ENCODE measurements at regions not wholly inside any gene's neighbourhood (a gene's known extent, or its start where the extent isn't known, plus 50 kb on each side); places are given as distances from the start of the nearest gene placed in this dataset.

DNA sequence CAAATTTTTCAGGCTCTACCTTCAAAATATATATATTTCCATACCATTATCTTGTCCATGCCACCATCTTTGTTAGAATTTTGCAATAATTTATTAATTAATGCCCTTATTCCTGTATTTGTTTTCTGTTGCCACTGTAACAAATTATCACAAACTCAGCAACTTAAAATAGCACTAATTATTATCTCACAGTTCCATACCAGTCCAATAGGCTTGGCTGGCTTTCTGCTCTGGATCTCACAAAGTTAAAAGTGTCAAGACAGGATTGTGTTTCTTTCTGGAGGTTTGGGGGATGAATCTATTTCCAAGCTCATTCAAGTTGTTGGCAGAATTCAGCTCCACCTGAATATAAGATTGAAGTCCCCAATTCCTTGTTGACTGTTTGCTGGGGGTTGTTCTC, 58.6 kb upstream of the SLC38A4 start:
- DNase-seq, result no peak

DNA sequence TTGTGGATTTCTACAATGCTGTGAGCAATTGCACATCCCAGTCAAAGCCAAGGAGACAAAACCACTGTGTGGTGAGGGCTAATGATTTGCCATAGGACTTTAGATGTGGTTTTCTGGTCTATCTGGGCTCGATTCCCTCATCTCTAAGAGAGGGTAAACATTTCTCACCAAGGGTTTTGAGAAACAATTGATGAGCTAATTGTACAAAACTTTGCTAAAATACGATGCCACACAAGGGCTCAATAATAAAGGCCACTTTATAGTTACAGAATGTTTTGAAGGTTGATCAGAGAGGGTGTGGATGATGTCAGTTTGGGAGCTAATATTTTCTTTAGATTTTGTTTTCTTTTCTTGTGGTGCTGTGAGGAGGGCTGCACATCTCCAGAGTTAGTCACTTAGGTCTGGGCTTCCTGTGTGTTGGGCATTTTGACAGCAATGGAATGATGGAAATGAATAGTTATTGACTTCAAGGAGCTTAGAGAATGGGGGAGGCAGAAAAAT, 60.8 kb upstream of the SLC38A4 start:
- DNase-seq, result peak; percentile 79

DNA sequence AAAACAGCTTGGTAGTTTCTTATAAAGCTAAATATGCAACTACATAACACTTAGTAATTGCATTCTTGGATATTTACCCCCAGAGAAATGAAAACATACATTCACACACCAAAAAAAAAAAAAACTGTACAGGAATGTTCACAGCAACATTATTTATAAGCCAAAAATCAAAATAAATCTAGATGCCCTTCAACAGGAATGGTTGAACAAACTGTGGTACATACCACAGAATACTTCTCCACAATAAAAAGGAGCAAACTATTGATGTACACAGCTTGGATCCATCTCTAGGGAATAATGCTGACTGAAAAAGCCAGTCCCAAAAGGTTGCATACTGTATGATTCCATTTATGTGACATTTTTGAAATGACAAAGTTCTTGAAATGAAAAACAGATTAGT, 62.1 kb upstream of the SLC38A4 start:
- DNase-seq, result no peak

DNA sequence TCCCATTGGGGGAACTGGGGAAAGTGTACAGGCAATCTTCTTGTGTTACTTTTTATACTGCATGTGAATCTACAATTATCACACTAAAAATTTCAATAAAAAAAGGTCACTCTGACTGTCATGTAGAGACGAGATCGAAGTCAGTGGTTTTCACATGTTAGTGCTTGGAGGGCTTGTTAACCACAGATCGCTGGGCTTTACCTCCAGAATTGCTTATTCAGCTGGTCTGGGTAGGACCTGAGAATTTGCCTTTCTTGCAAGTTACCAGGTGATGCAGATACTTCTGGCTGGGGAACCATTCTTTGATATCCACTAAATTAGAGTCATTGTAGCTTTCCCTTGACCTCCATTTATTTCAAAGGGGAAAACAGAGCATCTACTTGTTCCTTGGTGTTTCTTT, 62.8 kb upstream of the SLC38A4 start:
- DNase-seq, result no peak

DNA sequence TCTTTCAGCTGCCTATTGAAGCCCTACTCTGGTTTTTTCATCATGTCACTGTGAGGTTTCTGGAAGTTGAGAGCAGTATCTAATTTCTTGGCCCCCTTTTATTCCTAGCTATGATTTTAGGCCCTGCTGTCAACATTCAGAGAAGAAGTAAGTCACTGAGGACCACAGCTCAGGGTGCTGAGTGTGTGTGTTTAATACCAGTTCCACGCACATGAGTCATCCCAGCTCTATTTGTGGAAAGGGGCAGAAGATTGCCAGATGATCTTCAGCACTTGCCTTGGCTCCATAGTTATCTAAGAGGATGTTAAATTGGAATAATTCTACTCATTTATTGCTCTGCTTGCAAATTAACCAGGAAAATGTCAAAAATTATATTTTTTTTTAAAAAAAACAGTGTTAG, 65.5 kb upstream of the SLC38A4 start:
- DNase-seq, result no peak

DNA sequence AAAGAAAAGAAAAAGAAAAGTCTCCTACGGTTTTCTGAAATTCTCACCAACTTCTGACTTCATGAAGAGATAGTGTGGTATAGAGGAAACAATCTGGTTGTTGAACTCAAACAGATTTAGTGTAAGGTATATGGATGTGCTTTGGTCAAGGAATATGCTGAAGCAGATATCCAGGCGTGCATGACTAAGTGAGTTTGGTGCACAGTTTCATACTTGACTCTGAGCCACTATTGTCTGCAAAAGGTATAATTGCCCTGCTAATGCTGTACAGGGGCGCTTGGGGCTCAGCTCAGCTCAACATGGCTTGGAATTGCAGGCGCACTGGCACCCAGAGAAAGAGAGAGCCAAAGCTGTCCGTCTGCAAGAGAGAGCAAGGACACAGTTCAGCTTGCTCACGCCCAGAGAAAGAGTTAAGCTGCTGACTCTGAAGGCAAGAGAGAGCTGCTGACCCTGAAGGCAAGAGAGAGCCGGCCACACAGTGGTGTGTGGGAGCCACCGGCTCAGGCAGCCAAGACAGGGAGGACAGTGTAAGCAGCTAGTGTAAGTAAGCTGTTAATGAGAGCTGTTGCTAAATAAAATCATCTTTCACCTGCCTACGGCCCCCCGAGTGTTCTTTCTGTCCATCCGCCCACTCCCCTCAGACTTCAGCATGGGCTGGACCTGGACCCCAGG, 66.4 kb upstream of the SLC38A4 start:
- DNase-seq, result no peak

DNA sequence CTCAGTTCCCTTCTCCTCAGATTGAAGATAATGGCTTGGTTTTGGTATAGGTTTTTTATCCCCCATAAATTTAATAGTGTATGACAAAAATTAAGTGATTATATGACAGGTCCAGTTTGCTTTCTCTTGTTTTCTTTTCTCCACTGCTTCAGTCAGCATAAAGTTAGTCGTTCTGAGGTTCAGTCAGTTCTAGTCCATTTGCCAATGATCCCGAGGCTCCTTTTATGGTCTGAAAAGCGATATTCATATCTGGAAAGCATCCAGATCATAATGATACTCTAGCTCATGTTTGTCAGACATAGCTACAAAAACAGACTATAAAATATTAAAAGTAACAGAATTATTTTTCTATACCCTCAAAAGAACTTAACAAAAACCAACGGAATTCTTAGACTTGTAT, 67.1 kb upstream of the SLC38A4 start:
- no peak for DNase-seq

DNA sequence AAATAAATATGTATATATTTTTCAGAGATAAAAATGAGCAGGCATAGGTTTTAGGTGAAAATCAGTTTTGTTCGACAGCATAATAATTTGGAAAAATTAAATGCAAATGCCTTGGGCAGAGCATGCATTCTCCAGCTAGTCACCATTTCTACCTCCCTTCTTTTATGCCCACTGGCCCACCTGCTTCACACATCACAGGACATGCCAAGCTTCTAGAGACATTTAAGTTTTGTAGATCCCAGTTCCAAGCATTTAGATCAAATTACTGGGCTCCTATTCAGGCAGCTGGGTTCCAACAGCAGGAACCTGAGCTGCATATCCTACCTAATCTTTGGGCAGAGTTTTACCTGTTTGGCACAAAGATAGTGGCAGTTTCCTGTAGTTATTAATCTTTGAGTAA, 67.6 kb upstream of the SLC38A4 start:
- no peak for DNase-seq

DNA sequence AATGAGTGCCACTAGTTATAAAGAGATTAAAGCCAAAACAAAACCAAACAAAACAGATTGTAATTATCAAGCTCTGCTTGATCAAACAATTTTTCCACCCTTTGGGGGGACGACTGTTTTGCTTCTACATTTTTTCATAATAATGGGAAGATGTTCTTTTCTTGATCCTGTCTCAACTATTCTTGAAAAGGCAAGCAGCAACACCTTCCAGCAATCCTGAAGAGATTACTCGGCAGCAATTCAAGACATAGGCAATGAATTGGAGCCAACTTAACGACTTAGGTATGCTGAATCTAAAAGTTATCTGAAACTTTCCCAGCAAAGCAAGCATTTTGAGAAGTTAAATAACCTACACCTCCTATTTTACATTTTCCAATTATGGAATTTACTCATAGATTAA, 69.9 kb upstream of the SLC38A4 start:
- no peak for DNase-seq

DNA sequence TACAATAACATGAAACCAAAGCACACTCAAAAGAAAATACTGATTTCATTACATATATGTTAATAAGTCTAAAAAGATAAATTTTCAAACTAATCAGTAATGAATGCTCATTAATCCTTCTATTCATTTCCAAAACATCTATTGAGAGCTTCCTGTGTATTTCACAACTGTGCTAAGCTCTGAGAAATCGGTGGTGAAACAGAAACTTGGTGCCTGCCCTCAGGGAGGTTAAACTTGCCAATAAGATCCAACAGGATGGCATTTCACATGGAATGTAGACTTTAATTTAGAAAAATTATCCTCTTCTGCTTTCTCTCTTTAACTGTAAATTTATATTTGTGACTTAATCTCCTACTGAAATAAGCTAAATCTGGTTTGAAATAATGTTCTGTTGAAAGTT, 70.9 kb upstream of the SLC38A4 start:
- DNase-seq, result no peak

DNA sequence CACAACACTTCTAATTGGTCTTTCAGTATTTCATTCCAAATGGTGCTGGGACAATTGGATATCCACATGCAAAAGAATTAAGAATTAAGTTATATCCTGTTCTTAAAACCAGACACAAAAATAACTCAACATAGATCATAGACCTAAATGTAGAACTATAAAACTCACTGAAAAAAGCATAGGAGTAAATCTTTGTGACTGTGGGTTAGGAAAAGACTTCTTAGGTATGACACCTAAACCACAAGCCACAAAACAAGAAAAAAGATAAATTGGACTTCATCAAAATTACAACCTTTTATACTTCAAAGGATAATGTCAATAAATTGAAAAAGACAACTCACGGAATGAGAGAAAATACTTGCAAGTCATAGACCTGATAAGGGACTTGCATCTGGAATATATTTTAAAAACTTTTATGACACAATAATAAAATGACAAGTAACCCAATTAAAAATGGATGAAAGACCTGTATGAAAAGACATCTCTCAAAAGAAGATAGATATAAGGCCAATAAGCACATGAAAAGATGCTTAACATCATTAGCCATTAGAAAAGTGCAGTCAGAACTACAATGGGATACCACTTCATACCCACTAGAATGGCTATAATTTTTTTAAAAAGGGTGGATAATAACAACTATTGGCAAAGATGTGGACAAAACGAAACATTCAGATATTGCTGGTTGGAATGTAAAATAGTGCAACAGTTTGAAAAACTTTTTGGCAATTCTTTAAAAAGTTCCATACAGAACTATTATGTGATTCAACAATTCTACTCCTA, 72.5 kb upstream of the SLC38A4 start:
- DNase-seq, result no peak

DNA sequence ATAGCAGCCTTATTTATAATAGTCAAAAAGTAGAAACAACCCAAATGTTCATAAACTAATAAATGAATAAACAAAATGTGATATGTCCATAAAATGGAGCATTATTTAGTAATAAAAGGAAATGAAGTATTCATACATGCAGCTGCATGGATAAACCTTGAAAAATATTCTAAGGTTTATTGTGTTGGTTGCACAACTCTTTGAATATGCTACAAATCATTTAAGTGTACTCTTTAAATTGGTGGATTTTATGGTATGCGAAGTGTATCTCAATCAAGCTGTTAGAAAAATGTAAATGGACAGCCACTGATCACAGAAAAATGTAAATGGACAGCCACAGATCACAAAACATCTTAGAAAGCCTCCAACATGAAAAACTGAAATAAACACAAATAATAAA, 73.2 kb upstream of the SLC38A4 start:
- DNase-seq, result no peak

DNA sequence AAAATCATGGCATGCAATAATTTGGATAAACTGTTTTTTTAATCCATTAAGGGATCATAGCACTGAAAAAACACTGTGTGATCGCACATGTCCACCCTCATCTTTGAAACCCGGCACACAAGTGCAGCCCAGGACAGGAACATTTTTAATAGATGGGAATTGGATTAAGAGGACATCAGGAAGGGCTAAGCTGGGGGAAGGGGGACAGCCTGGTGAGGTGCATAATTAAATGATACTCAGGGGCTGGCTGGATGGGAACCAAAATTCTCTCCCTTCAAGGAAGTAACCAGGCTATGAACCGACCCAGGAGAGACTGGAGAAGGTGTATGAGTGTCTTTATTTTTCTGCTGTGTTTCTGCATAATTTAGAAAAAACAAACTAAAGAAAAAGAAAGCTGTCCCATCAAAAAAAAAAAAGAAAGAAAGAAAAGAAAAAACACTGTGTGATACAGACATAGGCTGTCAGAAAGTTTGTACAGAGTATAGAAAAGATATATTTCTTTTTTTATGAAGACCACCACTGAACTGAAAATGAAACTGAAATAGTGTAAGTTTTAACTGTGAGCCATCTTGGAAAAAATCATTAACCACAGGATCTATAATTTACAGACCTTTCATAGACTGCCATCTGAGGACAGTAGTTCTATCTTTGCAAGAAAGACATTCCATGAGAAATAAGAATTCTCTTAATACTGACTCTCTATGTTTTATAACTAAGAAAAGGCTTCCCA, 75.1 kb upstream of the SLC38A4 start:
- no peak for DNase-seq

DNA sequence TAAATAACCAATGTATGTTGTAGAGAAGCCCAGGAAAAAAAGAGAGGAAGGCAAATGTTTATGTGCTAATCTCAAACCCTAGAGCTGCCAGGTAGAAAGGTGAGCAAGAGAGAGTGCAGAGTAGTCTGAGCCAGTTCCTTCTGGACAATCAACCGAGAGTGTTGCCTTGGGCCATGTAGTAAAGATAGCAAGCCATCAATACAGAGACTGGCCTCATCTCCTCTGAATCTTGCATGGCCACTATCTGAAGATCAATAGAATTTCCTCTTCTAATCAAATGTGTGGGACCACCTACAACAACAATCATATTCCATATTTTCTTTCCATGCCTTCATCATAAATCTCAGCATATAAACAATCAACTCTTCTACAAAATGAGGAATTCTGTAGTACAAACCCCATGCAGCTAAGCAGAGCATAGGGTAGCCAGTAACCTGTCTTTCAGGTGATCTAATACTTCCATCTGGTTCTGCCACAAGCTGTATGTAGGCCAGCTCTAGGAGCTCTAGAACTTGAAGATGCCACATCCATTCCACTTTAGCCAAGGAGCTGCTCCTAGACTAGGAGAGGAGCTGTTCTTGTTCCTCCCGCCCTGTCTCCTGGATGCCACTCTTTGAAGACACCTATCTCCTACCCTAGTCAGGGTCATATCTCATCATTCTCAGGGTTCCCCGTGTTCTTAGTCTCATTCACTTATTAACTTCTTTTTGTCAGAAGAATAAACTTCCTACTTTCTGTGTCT, 75.8 kb upstream of the SLC38A4 start:
- DNase-seq, result no peak

DNA sequence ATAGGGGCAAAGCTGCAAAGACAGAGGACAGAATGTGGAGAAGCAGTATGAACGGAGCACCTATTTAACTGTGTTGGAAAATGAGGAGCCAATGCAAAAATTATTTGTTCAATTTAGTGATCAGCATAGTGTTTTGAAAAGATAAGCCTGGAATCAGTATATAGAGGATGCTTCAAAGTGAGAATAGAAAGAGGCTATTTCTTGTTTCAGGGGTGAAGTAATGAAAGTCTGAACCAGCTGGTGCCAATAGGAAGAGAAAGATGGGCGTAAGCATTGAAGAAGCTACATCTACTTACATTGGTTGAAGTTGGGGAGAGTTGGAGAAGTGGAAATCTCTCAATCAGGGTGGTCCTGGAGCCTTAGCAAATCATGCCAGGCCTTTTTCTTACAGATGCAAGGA, 77.3 kb upstream of the SLC38A4 start:
- DNase-seq, result no peak

DNA sequence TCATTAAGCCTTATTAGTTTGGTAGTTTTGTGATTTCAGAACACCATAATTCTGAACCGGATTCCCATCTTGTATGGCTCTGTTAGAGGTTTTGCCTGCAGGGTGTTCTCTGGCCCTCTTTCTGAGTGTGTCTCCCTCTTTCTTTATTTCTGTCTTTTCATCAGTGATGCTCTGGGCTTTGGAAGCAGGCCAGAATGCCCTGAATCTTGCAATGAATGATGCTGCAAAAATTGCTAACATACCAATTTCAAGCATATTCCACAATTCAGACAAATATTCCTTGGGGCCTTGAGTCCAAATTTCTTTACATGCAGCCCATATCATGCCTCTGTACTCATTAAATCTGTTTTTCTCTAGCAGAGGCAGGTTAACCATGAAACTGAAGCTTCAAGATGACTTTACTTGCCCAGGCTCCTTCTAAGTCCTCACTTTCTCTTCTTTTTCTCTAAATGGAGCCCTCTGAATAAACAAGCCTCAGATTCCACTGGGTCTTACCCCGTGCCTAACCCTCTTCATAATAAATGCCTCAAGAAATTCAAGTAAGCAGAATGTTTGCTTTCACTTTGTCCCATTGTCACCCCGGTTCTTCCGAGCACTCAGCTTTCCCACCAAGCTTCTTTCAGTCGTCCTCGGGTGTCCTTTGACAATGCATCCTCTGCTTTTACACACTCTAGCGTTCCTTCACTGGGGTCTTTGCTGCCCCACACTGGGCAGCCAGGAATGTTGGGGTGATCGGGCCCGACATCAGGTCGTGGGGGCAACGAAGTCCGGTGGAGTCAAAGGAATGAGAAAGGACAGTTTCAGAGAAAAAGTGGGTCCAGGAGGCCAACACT, 78.8 kb upstream of the SLC38A4 start:
- DNase-seq, result no peak

DNA sequence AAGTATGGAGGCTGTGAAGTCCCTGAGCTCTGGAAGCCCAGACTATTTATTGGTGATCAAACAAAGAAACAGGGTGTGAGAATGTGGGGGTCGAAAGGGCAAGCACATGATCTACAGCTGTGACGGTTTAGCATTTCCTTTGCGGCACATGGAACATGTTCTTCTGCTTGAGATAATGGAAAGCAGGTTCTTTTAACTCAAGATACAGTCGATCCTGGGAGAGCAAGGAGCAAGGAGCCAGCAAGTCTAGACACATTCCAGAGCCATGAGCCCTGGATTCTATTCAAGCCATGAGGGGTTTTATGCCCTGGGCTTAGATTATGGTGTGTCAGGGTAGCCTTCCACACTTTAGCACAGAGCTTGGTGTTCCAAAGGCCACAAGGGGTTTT, 79.4 kb upstream of the SLC38A4 start:
- peak; percentile 6 for DNase-seq

DNA sequence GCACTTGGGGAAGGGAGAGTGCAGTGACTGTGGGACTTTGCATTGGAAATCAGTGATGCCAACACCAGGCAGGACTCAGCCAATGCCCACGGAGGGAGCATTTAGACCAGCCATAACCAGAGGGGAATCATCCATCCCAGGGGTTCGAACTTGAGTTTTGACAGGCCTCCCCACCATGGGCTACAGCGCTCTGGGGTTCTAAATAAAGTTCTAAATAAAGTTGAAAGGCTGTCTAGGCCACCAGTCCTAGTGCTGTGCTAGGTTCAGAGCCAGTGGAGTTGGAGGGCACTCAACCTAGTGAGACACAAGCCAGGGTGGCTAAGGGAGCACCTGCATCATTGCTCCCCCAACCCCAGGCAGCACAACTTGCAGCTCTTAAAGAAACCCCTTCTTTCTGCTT, 82.0 kb upstream of the SLC38A4 start:
- no peak for DNase-seq

DNA sequence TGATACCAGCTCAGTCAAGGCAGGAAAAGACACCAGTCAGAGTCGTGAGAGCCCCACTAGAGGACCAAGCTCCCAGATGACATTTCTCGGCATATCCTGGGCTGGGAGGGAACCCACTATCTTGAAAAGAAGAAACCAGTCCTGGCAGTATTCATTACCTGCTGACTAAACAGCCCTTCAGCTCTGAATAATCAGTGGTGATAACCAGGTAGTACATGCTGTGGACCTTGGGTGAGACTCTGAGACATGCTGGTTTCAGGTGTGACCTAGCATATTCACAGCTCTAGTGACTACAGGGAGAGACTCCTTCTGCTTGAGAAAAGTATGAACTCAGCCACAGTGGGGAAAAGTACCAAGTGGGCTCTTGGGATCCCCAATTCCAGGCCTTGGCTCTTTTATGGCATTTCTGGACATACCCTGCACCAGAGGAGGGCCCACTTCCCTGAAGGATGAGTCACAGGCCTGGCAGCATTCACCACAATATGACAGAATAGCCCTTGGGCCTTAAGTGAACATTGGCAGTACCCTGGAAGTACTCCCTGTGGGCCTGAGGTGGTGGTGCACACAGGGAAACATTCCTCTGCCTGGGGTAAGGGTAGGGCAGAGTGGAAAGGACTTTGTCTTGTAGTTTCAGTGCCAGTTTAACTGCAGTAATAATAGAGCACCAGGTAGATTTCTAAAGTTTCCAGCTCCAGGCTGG, 82.6 kb upstream of the SLC38A4 start:
- DNase-seq, result peak; percentile 82

DNA sequence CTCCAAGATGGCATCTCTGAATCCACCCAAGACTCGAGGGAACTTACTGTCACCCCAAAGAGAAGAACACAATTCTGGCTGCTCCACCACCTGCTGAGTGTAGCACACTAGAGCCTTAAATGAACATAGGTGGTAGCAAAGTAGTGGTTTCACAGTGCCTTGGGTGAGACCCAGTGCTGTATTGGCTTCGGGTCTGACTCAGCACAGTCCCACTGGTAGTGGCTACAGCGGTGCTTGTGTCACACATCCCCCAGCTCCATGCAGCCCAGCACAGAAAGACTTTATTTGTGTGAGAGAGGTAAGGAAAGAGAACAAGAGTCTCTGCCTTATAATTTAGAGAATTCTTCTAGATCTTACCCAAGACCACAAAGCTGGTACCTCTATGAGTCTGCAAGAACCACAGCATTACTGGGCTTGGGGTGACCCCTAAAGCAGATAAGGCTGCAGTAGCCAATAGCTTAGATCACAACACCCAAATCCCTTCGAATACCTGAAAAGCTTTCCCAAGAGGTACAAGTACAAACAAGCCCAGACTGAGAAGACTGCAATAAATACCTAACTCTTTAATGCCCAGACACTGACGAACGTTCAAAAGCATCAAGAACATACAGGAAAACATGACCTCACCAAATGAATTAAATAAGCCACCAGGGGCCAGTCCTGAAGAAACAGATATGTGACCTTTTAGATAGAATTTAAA, 83.3 kb upstream of the SLC38A4 start:
- DNase-seq, result no peak

DNA sequence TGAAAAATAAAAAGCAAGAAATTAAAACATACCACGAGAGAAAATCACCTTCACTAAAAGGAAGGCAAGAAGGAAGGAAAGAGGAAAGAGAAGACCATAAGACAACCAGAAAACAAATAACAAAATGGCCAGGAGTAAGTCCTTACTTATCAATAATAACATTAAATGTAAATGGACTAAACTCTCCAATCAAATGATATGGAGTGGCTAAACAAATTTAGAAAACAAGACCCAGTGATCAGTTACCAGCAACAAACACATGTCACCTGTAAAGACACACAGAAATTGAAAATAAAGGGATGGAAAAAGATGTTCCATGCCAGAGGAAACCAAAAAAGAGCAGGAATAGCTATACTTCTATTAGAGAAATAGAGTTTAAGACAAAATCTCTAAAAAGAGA, 85.0 kb upstream of the SLC38A4 start:
- DNase-seq, result no peak
